ENCODE measurements at regions not wholly inside any gene's neighbourhood (a gene's known extent, or its start where the extent isn't known, plus 50 kb on each side); places are given as distances from the start of the nearest gene placed in this dataset.

GRCh38 chr3:162810776-162811175, 1314.2 kb downstream of the OTOL1 start:
- DNase-seq (ENCODE audit: low read depth in 2 of 2): no peak

- no peak for DNase-seq (ENCODE audit: low read depth in 2 of 2)
Observed at GRCh38 chr3:162842549-162843216, 1346.1 kb downstream of the OTOL1 start.

- no peak for DNase-seq (ENCODE audit: low read depth in 2 of 2)
Observed at GRCh38 chr3:162845918-162846317, 1349.3 kb downstream of the OTOL1 start.

- no peak for DNase-seq (ENCODE audit: low read depth in 2 of 2)
Observed at GRCh38 chr3:162847511-162847910, 1350.9 kb downstream of the OTOL1 start.

GRCh38 chr3:162863579-162863978, 1367.0 kb downstream of the OTOL1 start:
- DNase-seq (ENCODE audit: low read depth in 2 of 2): no peak

GRCh38 chr3:162865466-162865865, 1368.9 kb downstream of the OTOL1 start:
- DNase-seq (ENCODE audit: low read depth in 2 of 2): no peak

GRCh38 chr3:162879021-162879562, 1382.5 kb downstream of the OTOL1 start:
- no peak for DNase-seq (ENCODE audit: low read depth in 2 of 2)

GRCh38 chr3:162884373-162884772, 1387.8 kb downstream of the OTOL1 start:
- no peak for DNase-seq (ENCODE audit: low read depth in 2 of 2)

GRCh38 chr3:162892921-162893793, 1396.5 kb downstream of the OTOL1 start:
- DNase-seq (ENCODE audit: low read depth in 2 of 2): no peak

- no peak for DNase-seq (ENCODE audit: low read depth in 2 of 2)
Observed at GRCh38 chr3:162897291-162897690, 1400.7 kb downstream of the OTOL1 start.

GRCh38 chr3:162932503-162932902, 1435.9 kb downstream of the OTOL1 start:
- no peak for DNase-seq (ENCODE audit: low read depth in 2 of 2)

GRCh38 chr3:162933656-162934055, 1437.0 kb downstream of the OTOL1 start:
- no peak for DNase-seq (ENCODE audit: low read depth in 2 of 2)

GRCh38 chr3:162936706-162937105, 1440.1 kb downstream of the OTOL1 start:
- DNase-seq (ENCODE audit: low read depth in 2 of 2): no peak

- DNase-seq (ENCODE audit: low read depth in 2 of 2): no peak
Observed at GRCh38 chr3:162938083-162938482, 1441.5 kb downstream of the OTOL1 start.

GRCh38 chr3:162945626-162946025, 1449.0 kb downstream of the OTOL1 start:
- no peak for DNase-seq (ENCODE audit: low read depth in 2 of 2)

GRCh38 chr3:162956711-162957110, 1460.1 kb downstream of the OTOL1 start:
- no peak for DNase-seq (ENCODE audit: low read depth in 2 of 2)

- no peak for DNase-seq (ENCODE audit: low read depth in 2 of 2)
Observed at GRCh38 chr3:162960269-162960668, 1463.7 kb downstream of the OTOL1 start.

- no peak for DNase-seq (ENCODE audit: low read depth in 2 of 2)
Observed at GRCh38 chr3:162970292-162970691, 1473.7 kb downstream of the OTOL1 start.

GRCh38 chr3:162971715-162972114, 1475.1 kb downstream of the OTOL1 start:
- no peak for DNase-seq (ENCODE audit: low read depth in 2 of 2)

GRCh38 chr3:162973428-162973917, 1476.9 kb downstream of the OTOL1 start:
- no peak for DNase-seq (ENCODE audit: low read depth in 2 of 2)

GRCh38 chr3:162978136-162978535, 1481.5 kb downstream of the OTOL1 start:
- DNase-seq (ENCODE audit: low read depth in 2 of 2): no peak

GRCh38 chr3:162984746-162985145, 1488.1 kb downstream of the OTOL1 start:
- DNase-seq (ENCODE audit: low read depth in 2 of 2): no peak

Measured in activated CD4-positive, alpha-beta T cell treated with anti-CD3 and anti-CD28 coated beads for 24 hours (primary cell).